Epithelial cell of proximal tubule (primary cell): ENCODE measurements at regions not wholly inside any gene's neighbourhood (a gene's known extent, or its start where the extent isn't known, plus 50 kb on each side); places are given as distances from the start of the nearest gene placed in this dataset.

Source experiments
- DNase-seq: peaks from one replicate; pipeline ENCODE4 v3.0.0-alpha.2; 2011; ENCODE audit warnings: low read depth
- H3K4me3 ChIP-seq: 2 replicates; pipeline ENCODE4 v1.5.1; 2011; ENCODE audit warnings: low read depth, mild to moderate bottlenecking, low read length
- TF ChIP-seq, protein P1 (sequence below): conservative IDR thresholded peaks from 2 replicates; pipeline ENCODE4 v1.5.1; 2012; ENCODE audit warnings: low read depth, mild to moderate bottlenecking, low read length

DNA sequence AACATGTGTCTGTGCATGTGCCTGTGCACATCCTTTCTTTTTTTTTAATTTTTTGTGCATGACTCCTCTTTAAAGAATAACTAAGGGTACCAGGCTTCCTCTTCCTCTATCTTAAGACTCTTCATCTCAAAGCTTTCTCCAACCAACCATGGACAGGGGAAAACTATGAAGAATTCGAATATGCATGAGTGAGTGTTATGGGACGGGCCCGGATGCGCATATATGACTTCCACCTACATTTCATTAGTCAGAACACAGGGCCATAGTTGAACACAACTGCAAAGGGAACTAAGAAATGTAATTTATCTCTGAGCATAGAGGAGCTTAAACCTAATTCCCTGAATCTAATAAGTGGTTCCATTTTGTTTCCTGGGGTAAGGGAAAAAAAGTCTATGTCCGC, 270.3 kb upstream of the SORCS1 start:
- H3K4me3 ChIP-seq: no peak overlapping the region
- no peak for DNase-seq
- TF ChIP-seq, protein P1, sequence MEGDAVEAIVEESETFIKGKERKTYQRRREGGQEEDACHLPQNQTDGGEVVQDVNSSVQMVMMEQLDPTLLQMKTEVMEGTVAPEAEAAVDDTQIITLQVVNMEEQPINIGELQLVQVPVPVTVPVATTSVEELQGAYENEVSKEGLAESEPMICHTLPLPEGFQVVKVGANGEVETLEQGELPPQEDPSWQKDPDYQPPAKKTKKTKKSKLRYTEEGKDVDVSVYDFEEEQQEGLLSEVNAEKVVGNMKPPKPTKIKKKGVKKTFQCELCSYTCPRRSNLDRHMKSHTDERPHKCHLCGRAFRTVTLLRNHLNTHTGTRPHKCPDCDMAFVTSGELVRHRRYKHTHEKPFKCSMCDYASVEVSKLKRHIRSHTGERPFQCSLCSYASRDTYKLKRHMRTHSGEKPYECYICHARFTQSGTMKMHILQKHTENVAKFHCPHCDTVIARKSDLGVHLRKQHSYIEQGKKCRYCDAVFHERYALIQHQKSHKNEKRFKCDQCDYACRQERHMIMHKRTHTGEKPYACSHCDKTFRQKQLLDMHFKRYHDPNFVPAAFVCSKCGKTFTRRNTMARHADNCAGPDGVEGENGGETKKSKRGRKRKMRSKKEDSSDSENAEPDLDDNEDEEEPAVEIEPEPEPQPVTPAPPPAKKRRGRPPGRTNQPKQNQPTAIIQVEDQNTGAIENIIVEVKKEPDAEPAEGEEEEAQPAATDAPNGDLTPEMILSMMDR: no peak

DNA sequence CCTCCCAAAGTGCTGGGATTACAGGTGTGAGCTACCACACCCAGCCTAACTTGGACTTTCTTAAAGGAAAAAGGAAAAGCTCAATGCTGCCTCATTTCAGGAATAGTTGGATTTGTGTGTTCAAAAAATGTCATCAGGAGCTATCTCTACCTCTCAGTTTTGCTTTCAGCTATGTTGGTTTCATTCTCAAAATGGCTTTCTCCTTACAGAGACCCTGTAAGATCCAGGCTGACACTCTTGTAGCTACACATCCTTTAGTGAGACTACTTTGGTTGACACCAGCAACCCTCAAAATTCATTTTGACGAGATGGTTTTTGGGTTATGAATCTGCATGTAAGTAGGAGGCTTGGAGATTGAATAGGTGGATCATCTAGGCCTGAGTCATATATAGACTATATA, 269.7 kb upstream of the SORCS1 start:
- TF ChIP-seq, protein P1: no peak
- no peak overlapping the region for H3K4me3 ChIP-seq

DNA sequence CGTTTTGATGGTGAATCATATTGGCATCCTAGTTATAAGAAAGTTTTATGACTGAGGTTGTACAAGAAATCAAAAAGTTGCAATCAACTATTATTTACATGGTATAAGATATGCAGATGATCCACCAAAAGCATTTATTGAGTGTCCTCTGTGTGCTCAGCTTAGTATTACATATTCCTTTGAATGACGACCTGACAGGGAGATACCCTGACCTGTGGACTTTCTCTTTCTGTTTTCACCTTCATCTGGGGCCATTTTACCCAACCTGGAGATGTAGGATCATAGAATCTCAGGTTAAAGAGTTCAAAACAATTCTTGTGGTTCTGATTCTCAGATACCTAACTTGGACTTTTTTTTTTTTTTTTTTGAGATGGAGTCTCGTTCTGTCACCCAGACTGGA, 269.1 kb upstream of the SORCS1 start:
- no peak overlapping the region for H3K4me3 ChIP-seq
- DNase-seq: no peak
- TF ChIP-seq, protein P1: no peak

More for the DNA sequence above, 269.7 kb upstream of the SORCS1 start:
- no peak for DNase-seq

DNA sequence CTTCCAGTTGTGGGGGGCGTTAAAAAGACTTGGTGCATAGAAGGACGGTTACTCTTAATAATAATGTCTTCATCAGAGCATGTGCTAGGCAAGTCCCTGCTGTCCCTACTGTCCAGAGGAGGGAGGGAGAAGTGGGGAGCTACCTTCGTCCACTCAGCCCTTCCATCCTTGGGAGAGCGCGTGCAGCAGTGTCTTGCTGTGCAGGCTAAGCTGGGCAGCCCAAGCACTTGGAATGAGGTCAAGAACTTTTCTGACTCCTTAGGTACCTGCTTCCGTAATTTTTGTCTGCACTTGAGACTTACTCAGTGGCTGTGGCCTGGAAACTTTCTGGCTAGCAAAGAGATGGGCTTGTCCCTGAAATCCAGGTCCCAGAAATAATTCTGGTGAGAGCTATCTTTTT, 265.9 kb upstream of the SORCS1 start:
- DNase-seq: no peak
- TF ChIP-seq, protein P1: no peak
- H3K4me3 ChIP-seq: no peak overlapping the region

DNA sequence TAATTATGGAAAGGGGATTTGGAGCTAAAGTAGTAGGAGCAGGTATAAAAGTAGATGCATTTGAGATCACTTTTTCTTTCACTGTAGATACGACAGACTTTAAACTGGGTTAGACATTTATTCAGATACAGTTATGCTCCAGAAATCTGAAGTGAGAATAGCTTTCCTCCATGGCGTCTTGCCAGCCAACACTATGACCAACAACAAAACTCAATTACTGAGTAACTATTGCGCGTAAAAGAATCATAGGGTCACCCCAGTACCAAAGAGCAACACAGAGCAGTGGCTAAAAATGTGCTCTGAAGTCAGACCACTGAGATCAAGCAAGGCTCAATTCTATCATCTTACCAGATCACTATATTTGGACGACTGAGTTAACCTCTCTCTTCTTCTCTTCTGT, 262.5 kb upstream of the SORCS1 start:
- TF ChIP-seq, protein P1: no peak
- no peak overlapping the region for H3K4me3 ChIP-seq
- peak; percentile 55 for DNase-seq

DNA sequence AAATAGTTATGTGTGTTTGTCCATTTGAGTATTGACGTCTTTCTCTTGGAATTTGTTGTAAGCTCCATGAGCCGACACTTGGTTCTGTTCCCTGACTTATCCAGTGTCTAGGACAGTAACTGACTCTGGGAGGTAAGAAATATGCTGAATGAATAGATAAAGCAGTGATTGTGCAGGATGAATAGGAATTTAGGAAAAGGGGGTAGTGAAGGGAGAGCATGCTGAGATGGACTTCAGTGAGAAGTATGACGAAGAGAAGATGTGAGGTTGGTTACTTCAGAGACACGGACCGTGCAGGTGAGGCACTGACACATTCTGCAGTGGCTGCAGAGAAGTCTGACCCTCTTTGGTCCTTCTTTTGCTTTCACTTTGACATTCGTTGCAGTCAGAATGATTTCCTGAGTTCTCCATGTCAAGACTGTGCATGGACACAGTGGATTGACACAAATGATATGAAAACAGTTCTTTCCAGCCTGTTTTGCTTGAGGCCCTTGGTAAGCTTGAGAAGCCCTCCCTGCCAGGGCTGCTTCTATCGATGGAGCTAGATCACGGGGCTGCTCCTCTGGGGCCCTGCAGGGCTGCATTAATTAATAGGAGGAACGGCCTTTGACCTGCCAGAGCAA, 261.5 kb upstream of the SORCS1 start:
- H3K4me3 ChIP-seq: peak overlapping the region; percentile 19
- TF ChIP-seq, protein P1: no peak
- DNase-seq: no peak

DNA sequence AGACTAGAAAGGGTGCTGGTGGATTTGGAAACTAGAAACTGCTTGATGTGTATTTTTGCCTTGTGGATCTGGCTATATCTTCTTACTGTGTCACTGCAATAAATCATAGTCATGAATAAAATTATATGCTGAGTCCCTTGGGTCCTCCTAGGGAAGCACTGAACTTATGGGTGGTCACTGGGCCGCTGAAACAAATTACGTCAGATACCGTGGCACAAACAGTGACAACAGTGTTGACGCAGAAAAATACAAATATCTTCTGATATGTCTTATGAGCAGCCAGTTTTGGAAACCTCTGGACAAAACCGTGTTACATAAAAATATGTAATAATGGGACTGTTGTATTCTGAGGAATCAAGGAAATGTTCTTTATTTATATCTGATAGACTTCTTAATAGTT, 260.1 kb upstream of the SORCS1 start:
- TF ChIP-seq, protein P1: no peak
- DNase-seq: no peak
- H3K4me3 ChIP-seq: no peak overlapping the region
